ENCODE measurements at regions not wholly inside any gene's neighbourhood (a gene's known extent, or its start where the extent isn't known, plus 50 kb on each side); places are given as distances from the start of the nearest gene placed in this dataset.

GRCh38 chr19:8893419-8893818 lies 61.2 kb downstream of the MBD3L1 start:
- no peak overlapping the region for H3K4me3 ChIP-seq
- H3K36me3 ChIP-seq, result no peaks in the 10 kb centered on the region
- no peaks in the 10 kb centered on the region for H3K4me1 ChIP-seq
- DNase-seq, result no peak
- no peaks in the 10 kb centered on the region for H3K27me3 ChIP-seq
- H3K27ac ChIP-seq, result no peak overlapping the region
- H3K9me3 ChIP-seq (replicated peaks), result no peaks in the 10 kb centered on the region

- Histone ChIP-seq H3K27me3 (no peaks in the 10 kb centered on the region), H3K36me3 (no peaks in the 10 kb centered on the region), H3K4me1 (0 out of 2 replicates have a peak, but pooled peaks cover 3% of the 10 kb centered on the region), H3K9me3 (replicated peaks) (no peaks in the 10 kb centered on the region), H3K27ac (no peak overlapping the region), H3K4me3 (no peak overlapping the region)
- no peak for DNase-seq
These were observed 64.9 kb downstream of the MBD3L1 start for GRCh38 chr19:8897106-8897505.

- DNase-seq, result no peak
- H3K27ac ChIP-seq, result no peak overlapping the region
- no peaks in the 10 kb centered on the region for H3K27me3 ChIP-seq
- no peak overlapping the region for H3K4me3 ChIP-seq
- H3K9me3 ChIP-seq (replicated peaks), result no peaks in the 10 kb centered on the region
- H3K4me1 ChIP-seq, result 0 out of 2 replicates have a peak, but pooled peaks cover 3% of the 10 kb centered on the region
- H3K36me3 ChIP-seq, result no peaks in the 10 kb centered on the region
These were observed 67.2 kb downstream of the MBD3L1 start for GRCh38 chr19:8899356-8899755.

- Histone ChIP-seq H3K9me3 (replicated peaks) (no peaks in the 10 kb centered on the region), H3K27ac (no peak overlapping the region), H3K4me1 (0 out of 2 replicates have a peak, but pooled peaks cover 3% of the 10 kb centered on the region), H3K36me3 (no peaks in the 10 kb centered on the region), H3K4me3 (no peak overlapping the region), H3K27me3 (no peaks in the 10 kb centered on the region)
- DNase-seq, result peak; percentile 52 to 55
These were observed 68.2 kb downstream of the MBD3L1 start for GRCh38 chr19:8900421-8900820.

- Histone ChIP-seq H3K4me1 (0 out of 2 replicates have a peak, but pooled peaks cover 3% of the 10 kb centered on the region), H3K27ac (no peak overlapping the region), H3K9me3 (replicated peaks) (no peaks in the 10 kb centered on the region), H3K4me3 (no peak overlapping the region), H3K27me3 (no peaks in the 10 kb centered on the region), H3K36me3 (no peaks in the 10 kb centered on the region)
- no peak for DNase-seq
These were observed 70.3 kb downstream of the MBD3L1 start for GRCh38 chr19:8902520-8902919.

- no peak for DNase-seq
- Histone ChIP-seq H3K4me1 (0 out of 2 replicates have a peak, but pooled peaks cover 3% of the 10 kb centered on the region), H3K27me3 (no peaks in the 10 kb centered on the region), H3K36me3 (no peaks in the 10 kb centered on the region), H3K9me3 (replicated peaks) (no peaks in the 10 kb centered on the region), H3K27ac (no peak overlapping the region), H3K4me3 (no peak overlapping the region)
These were observed 72.4 kb downstream of the MBD3L1 start for GRCh38 chr19:8904597-8904996.

- Histone ChIP-seq H3K4me3 (no peak overlapping the region), H3K27me3 (no peaks in the 10 kb centered on the region), H3K36me3 (no peaks in the 10 kb centered on the region), H3K9me3 (replicated peaks) (no peaks in the 10 kb centered on the region), H3K27ac (no peak overlapping the region), H3K4me1 (no peaks in the 10 kb centered on the region)
- DNase-seq, result no peak
These were observed 73.2 kb downstream of the MBD3L1 start for GRCh38 chr19:8905342-8905741.

GRCh38 chr19:8908066-8908465 lies 75.9 kb downstream of the MBD3L1 start:
- Histone ChIP-seq H3K27ac (no peak overlapping the region), H3K9me3 (replicated peaks) (no peaks in the 10 kb centered on the region), H3K36me3 (no peaks in the 10 kb centered on the region), H3K4me1 (no peaks in the 10 kb centered on the region), H3K27me3 (no peaks in the 10 kb centered on the region), H3K4me3 (no peak overlapping the region)
- DNase-seq, result no peak

- no peak for DNase-seq
- Histone ChIP-seq H3K9me3 (replicated peaks) (no peaks in the 10 kb centered on the region), H3K4me3 (no peak overlapping the region), H3K27ac (no peak overlapping the region), H3K27me3 (no peaks in the 10 kb centered on the region), H3K4me1 (no peaks in the 10 kb centered on the region), H3K36me3 (no peaks in the 10 kb centered on the region)
These were observed 78.7 kb downstream of the MBD3L1 start for GRCh38 chr19:8910775-8911414.

GRCh38 chr19:8915997-8916396 lies 83.8 kb downstream of the MBD3L1 start:
- no peaks in the 10 kb centered on the region for H3K4me1 ChIP-seq
- no peaks in the 10 kb centered on the region for H3K27me3 ChIP-seq
- DNase-seq, result no peak
- H3K36me3 ChIP-seq, result no peaks in the 10 kb centered on the region
- H3K9me3 ChIP-seq (replicated peaks), result no peaks in the 10 kb centered on the region
- H3K27ac ChIP-seq, result no peak overlapping the region
- H3K4me3 ChIP-seq, result no peak overlapping the region

- no peaks in the 10 kb centered on the region for H3K4me1 ChIP-seq
- no peaks in the 10 kb centered on the region for H3K9me3 ChIP-seq (replicated peaks)
- H3K27me3 ChIP-seq, result no peaks in the 10 kb centered on the region
- H3K27ac ChIP-seq, result no peak overlapping the region
- H3K4me3 ChIP-seq, result no peak overlapping the region
- no peaks in the 10 kb centered on the region for H3K36me3 ChIP-seq
- DNase-seq, result peak; percentile 2 to 6
These were observed 87.6 kb downstream of the MUC16 start for GRCh38 chr19:8922591-8922990.

GRCh38 chr19:8924283-8924682 lies 85.9 kb downstream of the MUC16 start:
- no peak for DNase-seq
- H3K27ac ChIP-seq, result no peak overlapping the region
- H3K36me3 ChIP-seq, result no peaks in the 10 kb centered on the region
- no peaks in the 10 kb centered on the region for H3K27me3 ChIP-seq
- H3K4me3 ChIP-seq, result no peak overlapping the region
- H3K4me1 ChIP-seq, result no peaks in the 10 kb centered on the region
- H3K9me3 ChIP-seq (replicated peaks), result no peaks in the 10 kb centered on the region

GRCh38 chr19:8926341-8926740 lies 83.9 kb downstream of the MUC16 start:
- no peaks in the 10 kb centered on the region for H3K9me3 ChIP-seq (replicated peaks)
- H3K27ac ChIP-seq, result no peak overlapping the region
- H3K36me3 ChIP-seq, result no peaks in the 10 kb centered on the region
- DNase-seq, result no peak
- H3K4me3 ChIP-seq, result no peak overlapping the region
- no peaks in the 10 kb centered on the region for H3K27me3 ChIP-seq
- H3K4me1 ChIP-seq, result no peaks in the 10 kb centered on the region

- Histone ChIP-seq H3K36me3 (no peaks in the 10 kb centered on the region), H3K27me3 (no peaks in the 10 kb centered on the region), H3K9me3 (replicated peaks) (no peaks in the 10 kb centered on the region), H3K4me3 (no peak overlapping the region), H3K27ac (no peak overlapping the region), H3K4me1 (no peaks in the 10 kb centered on the region)
- DNase-seq, result peak in 1 of 2 experiments; percentile 3
These were observed 74.7 kb downstream of the MUC16 start for GRCh38 chr19:8935460-8935859.

- DNase-seq, result no peak
- no peak overlapping the region for H3K4me3 ChIP-seq
These were observed 71.6 kb downstream of the MUC16 start for GRCh38 chr19:8938576-8938975.

More at GRCh38 chr19:8938576-8938975, 71.6 kb downstream of the MUC16 start:
- Histone ChIP-seq H3K9me3 (replicated peaks) (0 out of 2 replicates have a peak, but pooled peaks cover 3% of the 10 kb centered on the region), H3K27ac (no peak overlapping the region), H3K27me3 (no peaks in the 10 kb centered on the region), H3K4me1 (no peaks in the 10 kb centered on the region), H3K36me3 (no peaks in the 10 kb centered on the region)
